ENCODE measurements at regions not wholly inside any gene's neighbourhood (a gene's known extent, or its start where the extent isn't known, plus 50 kb on each side); places are given as distances from the start of the nearest gene placed in this dataset.

DNA sequence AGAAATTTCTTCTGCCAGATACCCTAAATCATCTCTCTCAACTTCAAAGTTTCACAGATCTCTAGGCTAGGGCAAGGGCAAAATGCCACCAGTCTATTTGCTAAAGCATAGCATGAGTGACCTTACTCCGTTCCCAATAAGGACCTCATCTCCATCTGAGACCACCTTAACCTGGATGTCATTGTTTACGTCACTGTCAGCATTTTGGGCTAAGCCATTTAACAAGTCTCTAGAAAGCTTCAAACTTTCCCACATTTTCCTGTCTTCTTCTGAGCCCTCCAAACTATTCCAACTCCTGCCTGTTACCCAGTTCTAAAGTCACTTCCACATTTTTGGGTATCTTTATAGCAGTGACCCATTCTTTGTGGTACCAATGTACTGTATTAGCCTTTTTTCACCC is 259.2 kb upstream of the KITLG start:
- TF ChIP-seq, protein P1, sequence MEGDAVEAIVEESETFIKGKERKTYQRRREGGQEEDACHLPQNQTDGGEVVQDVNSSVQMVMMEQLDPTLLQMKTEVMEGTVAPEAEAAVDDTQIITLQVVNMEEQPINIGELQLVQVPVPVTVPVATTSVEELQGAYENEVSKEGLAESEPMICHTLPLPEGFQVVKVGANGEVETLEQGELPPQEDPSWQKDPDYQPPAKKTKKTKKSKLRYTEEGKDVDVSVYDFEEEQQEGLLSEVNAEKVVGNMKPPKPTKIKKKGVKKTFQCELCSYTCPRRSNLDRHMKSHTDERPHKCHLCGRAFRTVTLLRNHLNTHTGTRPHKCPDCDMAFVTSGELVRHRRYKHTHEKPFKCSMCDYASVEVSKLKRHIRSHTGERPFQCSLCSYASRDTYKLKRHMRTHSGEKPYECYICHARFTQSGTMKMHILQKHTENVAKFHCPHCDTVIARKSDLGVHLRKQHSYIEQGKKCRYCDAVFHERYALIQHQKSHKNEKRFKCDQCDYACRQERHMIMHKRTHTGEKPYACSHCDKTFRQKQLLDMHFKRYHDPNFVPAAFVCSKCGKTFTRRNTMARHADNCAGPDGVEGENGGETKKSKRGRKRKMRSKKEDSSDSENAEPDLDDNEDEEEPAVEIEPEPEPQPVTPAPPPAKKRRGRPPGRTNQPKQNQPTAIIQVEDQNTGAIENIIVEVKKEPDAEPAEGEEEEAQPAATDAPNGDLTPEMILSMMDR (IDR thresholded peaks at IDR 0.05), result no peak
- TF ChIP-seq POLR2AphosphoS5 (IDR thresholded peaks at IDR 0.05), result no peak
